Coronary artery (tissue), 2 donors: ENCODE measurements at regions not wholly inside any gene's neighbourhood (a gene's known extent, or its start where the extent isn't known, plus 50 kb on each side); places are given as distances from the start of the nearest gene placed in this dataset.

Experiments used
- DNase-seq: peaks from one replicate; pipeline ENCODE4 v3.0.0-alpha.2; 2017; ENCODE audit warnings: low spot score
- H3K27ac ChIP-seq, 2 donors: fragments of 200-600 bp; sonication (generic); one replicate each; pipeline ENCODE4 v1.5.1; 2016 to 2019
- H3K4me3 ChIP-seq: fragments of 200-600 bp; sonication (generic); 2 replicates; pipeline ENCODE4 v1.5.1; 2016; ENCODE audit warnings: mild to moderate bottlenecking, moderate library complexity
- CTCF ChIP-seq: fragments of 200-600 bp; sonication (generic); IDR thresholded peaks from one replicate; pipeline ENCODE4 v1.5.1; 2019; ENCODE audit warnings: antibody characterized with exemption

- no peak overlapping the region for H3K27ac ChIP-seq
- no peak for TF ChIP-seq CTCF
- H3K4me3 ChIP-seq: no peak overlapping the region
- DNase-seq: no peak
These were observed 572.6 kb upstream of the GCFC2 start for GRCh38 chr2:76283350-76283749.

DNA sequence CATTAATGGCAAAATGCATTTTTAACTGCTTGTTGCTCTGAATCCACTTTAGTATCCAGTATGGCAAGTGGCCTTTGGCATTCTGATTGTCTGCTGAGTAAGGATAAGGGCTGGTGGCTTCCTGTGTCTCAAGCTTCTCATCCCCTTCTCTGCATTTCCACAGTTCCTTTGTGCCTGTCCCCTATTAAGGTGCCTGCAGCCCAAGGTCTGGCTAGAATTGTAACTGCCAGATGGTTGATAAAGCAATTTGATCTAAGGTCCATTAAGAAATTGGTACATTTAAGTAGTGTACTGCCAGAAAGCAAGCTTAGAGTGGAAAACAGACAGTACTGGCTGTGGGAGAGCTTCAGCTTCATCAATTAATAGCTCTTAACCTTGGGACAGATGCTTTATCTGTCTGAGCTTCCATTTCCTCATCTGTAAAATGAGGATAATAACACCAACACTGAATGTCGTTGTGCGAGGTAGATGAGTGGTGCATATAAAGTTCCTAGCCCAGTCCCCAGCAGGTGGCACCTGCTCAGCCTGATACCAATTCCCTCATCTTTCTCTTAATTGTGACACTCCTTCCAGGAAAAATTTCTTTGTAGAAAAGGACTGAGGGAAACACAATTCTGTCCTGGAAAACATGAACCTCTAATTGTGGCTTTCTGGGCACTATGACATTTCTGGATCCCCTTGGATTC, 570.6 kb upstream of the GCFC2 start:
- no peak overlapping the region for H3K4me3 ChIP-seq
- TF ChIP-seq CTCF: no peak
- no peak for DNase-seq
- H3K27ac ChIP-seq: no peak overlapping the region

- Histone ChIP-seq H3K4me3 (no peak overlapping the region), H3K27ac (no peak overlapping the region)
- DNase-seq: no peak
- TF ChIP-seq CTCF: no peak
These were observed 570.0 kb upstream of the GCFC2 start for GRCh38 chr2:76280686-76281085.

DNA sequence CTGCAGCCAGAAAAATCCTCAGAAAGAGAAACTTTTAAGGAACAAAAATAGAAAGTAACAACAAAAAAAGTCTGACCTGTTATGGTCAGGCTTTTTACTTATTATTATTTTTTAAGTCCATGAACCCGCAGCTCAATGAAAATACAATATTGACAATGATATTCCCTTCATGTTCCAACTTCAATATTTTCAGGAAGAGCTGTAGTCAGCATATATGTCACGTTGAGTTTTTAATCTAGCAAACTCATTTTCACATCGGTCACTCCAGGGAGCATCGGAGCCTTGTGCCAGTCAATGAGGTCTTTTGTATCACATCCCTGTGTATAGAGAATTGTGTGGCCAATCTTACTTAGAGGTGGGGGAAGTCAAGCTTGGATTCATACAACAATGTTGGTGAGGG, 568.4 kb upstream of the GCFC2 start:
- no peak overlapping the region for H3K27ac ChIP-seq
- H3K4me3 ChIP-seq: no peak overlapping the region
- no peak for DNase-seq
- no peak for TF ChIP-seq CTCF

GRCh38 chr2:76275788-76276187, 565.1 kb upstream of the GCFC2 start:
- DNase-seq: no peak
- no peak overlapping the region for H3K4me3 ChIP-seq
- H3K27ac ChIP-seq: no peak overlapping the region
- TF ChIP-seq CTCF: no peak

DNA sequence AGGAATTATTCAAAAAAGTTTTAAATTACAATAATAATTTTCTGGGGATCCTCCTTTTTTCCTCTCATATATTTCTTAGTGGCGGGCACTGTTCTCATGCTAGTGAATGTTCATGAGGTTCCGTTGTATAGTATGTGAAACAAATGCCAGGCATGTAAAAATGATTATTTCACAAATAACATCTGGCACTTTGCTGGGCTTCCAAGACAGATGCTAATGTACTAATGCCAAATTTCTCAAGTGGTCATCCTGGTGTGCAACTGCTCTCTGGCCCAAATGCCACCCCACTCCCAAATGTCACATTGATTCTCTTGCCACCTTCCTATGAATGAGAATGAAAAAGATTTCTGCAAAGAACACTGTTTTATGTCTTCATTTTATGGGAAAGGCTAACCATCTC, 564.0 kb upstream of the GCFC2 start:
- no peak for TF ChIP-seq CTCF
- DNase-seq: no peak

DNA sequence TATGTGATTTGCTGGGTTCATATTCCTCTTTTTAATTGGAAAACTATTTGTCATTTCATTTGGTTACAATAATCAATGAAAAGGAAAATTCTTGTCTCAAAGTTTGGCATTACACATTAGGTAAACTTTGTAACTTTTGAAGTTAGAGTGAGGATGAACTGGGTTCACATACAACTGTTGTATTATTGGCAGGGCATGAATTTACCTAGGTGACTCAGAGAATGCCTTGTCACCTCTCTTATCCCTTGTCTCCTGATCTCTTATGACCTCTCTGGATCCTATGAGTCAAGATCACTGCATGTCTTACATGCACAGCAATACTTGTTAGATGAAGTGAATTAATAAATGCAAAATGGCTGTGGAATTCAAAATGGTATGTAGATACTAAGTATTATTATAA, 563.4 kb upstream of the GCFC2 start:
- no peak for TF ChIP-seq CTCF
- DNase-seq: no peak
- H3K4me3 ChIP-seq: no peak overlapping the region

More for the DNA sequence above, 564.0 kb upstream of the GCFC2 start:
- Histone ChIP-seq H3K4me3 (no peak overlapping the region), H3K27ac (no peak overlapping the region)

More for the DNA sequence above, 563.4 kb upstream of the GCFC2 start:
- H3K27ac ChIP-seq: no peak overlapping the region
